HEK293 (cell line): ENCODE measurements at regions not wholly inside any gene's neighbourhood (a gene's known extent, or its start where the extent isn't known, plus 50 kb on each side); places are given as distances from the start of the nearest gene placed in this dataset.

Experiments used
- CTCF ChIA-PET: fragments of 350-600 bp; formaldehyde crosslinking; extraction: SDS; loops from one replicate; lab custom pipeline; 2021; ENCODE audit warnings: antibody characterized with exemption; lab: Yijun Ruan, JAX
- POLR2A ChIA-PET: fragments of 300-600 bp; formaldehyde crosslinking; extraction: SDS; loops from one replicate; lab custom pipeline; 2020; ENCODE audit warnings: antibody characterized with exemption, inconsistent platforms; lab: Yijun Ruan, JAX
- H3K27ac ChIP-seq: fragments of 200-500 bp; sonication (Bioruptor generic); 2 replicates; pipeline ENCODE4 v1.5.1; 2014; ENCODE audit warnings: low read depth, low read length, control low read depth, inconsistent platforms; ENCODE audit errors: extremely low read depth
- H3K36me3 ChIP-seq, 2 experiments: fragments of 200-500 bp in 1 of 2; sonication (Bioruptor generic) in 1 of 2; 1 replicate in 1 of 2; 2 replicates in 1 of 2; pipeline ENCODE4 v1.5.1; 2014 to 2017; ENCODE audit warnings: inconsistent platforms in 2 of 2, low read length in 2 of 2; ENCODE audit not compliant: control insufficient read depth in 2 of 2, insufficient read depth in 1 of 2
- H3K4me1 ChIP-seq: fragments of 200-500 bp; sonication (Bioruptor generic); 2 replicates; pipeline ENCODE4 v1.5.1; 2014; ENCODE audit warnings: mild to moderate bottlenecking, low read length, inconsistent platforms; ENCODE audit not compliant: control insufficient read depth, insufficient read depth
- H3K4me3 ChIP-seq: 2 replicates; pipeline ENCODE4 v1.5.1; 2011; ENCODE audit warnings: low read depth, mild to moderate bottlenecking, control low read depth, low read length, moderate library complexity
- H3K9me3 ChIP-seq: fragments of 200-500 bp; sonication (Bioruptor generic); 2 replicates; pipeline ENCODE4 v1.5.1; 2014; ENCODE audit warnings: low read depth, low read length, inconsistent platforms; ENCODE audit not compliant: control insufficient read depth, insufficient read depth
- ATF2 ChIP-seq: fragments of 450-650 bp; formaldehyde crosslinking; IDR thresholded peaks from 2 replicates; pipeline ENCODE4 v1.5.1; 2016; ENCODE audit warnings: missing biosample characterization, missing genetic modification characterization, low read depth
- HIC1 ChIP-seq: fragments of 450-650 bp; formaldehyde crosslinking; IDR thresholded peaks from 2 replicates; pipeline ENCODE4 v1.5.1; 2016; ENCODE audit warnings: missing biosample characterization, missing genetic modification characterization
- MZF1 ChIP-seq: fragments of 450-650 bp; formaldehyde crosslinking; IDR thresholded peaks from 2 replicates; pipeline ENCODE4 v1.5.1; 2017; ENCODE audit warnings: missing biosample characterization, missing genetic modification characterization, borderline replicate concordance
- SCRT1 ChIP-seq: fragments of 450-650 bp; formaldehyde crosslinking; IDR thresholded peaks from 2 replicates; pipeline ENCODE4 v1.5.1; 2016; ENCODE audit warnings: missing biosample characterization, missing genetic modification characterization, borderline replicate concordance
- ZBTB17 ChIP-seq: fragments of 450-650 bp; formaldehyde crosslinking; IDR thresholded peaks from 2 replicates; pipeline ENCODE4 v1.5.1; 2016; ENCODE audit warnings: missing biosample characterization, missing genetic modification characterization
- ZNF112 ChIP-seq: fragments of 450-650 bp; formaldehyde crosslinking; IDR thresholded peaks from 2 replicates; pipeline ENCODE4 v1.5.0; 2017; ENCODE audit warnings: missing biosample characterization, missing genetic modification characterization
- ZNF114 ChIP-seq: fragments of 450-650 bp; formaldehyde crosslinking; IDR thresholded peaks from 2 replicates; pipeline ENCODE4 v1.5.0; 2017; ENCODE audit warnings: missing biosample characterization, missing genetic modification characterization
- ZNF174 ChIP-seq: fragments of 450-650 bp; formaldehyde crosslinking; IDR thresholded peaks from 2 replicates; pipeline ENCODE4 v1.5.0; 2017; ENCODE audit warnings: missing biosample characterization, mild to moderate bottlenecking, missing genetic modification characterization
- ZNF266 ChIP-seq: fragments of 450-650 bp; formaldehyde crosslinking; IDR thresholded peaks from 2 replicates; pipeline ENCODE4 v1.5.1; 2016; ENCODE audit warnings: missing biosample characterization, missing genetic modification characterization, low read depth
- ZNF302 ChIP-seq: fragments of 450-650 bp; formaldehyde crosslinking; IDR thresholded peaks from 2 replicates; pipeline ENCODE4 v1.5.1; 2016; ENCODE audit warnings: missing biosample characterization, missing genetic modification characterization, low read depth
- ZNF362 ChIP-seq: fragments of 450-650 bp; formaldehyde crosslinking; IDR thresholded peaks from 2 replicates; pipeline ENCODE4 v1.5.1; 2016; ENCODE audit warnings: missing biosample characterization, missing genetic modification characterization
- ZNF37A ChIP-seq: fragments of 450-650 bp; IDR thresholded peaks from 2 replicates; pipeline ENCODE4 v1.5.1; 2018; ENCODE audit warnings: missing biosample characterization, missing genetic modification characterization
- ZNF398 ChIP-seq: fragments of 450-650 bp; formaldehyde crosslinking; IDR thresholded peaks from 2 replicates; pipeline ENCODE4 v1.5.1; 2017; ENCODE audit warnings: missing biosample characterization, missing genetic modification characterization
- ZNF548 ChIP-seq: fragments of 450-650 bp; formaldehyde crosslinking; IDR thresholded peaks from 2 replicates; pipeline ENCODE4 v1.5.1; 2016; ENCODE audit warnings: missing biosample characterization, missing genetic modification characterization
- ZNF580 ChIP-seq: fragments of 450-650 bp; formaldehyde crosslinking; IDR thresholded peaks from 2 replicates; pipeline ENCODE4 v1.5.1; 2016; ENCODE audit warnings: missing biosample characterization, missing genetic modification characterization
- ZNF600 ChIP-seq: fragments of 450-650 bp; formaldehyde crosslinking; IDR thresholded peaks from 2 replicates; pipeline ENCODE4 v1.5.1; 2016; ENCODE audit warnings: missing biosample characterization, missing genetic modification characterization
- ZNF624 ChIP-seq: fragments of 450-650 bp; formaldehyde crosslinking; IDR thresholded peaks from 2 replicates; pipeline ENCODE4 v1.5.1; 2017; ENCODE audit warnings: missing biosample characterization, missing genetic modification characterization
- ZNF626 ChIP-seq: fragments of 450-650 bp; sonication (Bioruptor Pico); formaldehyde crosslinking; IDR thresholded peaks from 2 replicates; pipeline ENCODE4 v1.5.1; 2018; ENCODE audit warnings: missing biosample characterization, missing genetic modification characterization, inconsistent platforms
- ZNF629 ChIP-seq: fragments of 450-650 bp; formaldehyde crosslinking; IDR thresholded peaks from 2 replicates; pipeline ENCODE4 v1.5.1; 2017; ENCODE audit warnings: missing biosample characterization, missing genetic modification characterization
- ZNF654 ChIP-seq: fragments of 450-650 bp; formaldehyde crosslinking; IDR thresholded peaks from 2 replicates; pipeline ENCODE4 v1.5.1; 2016; ENCODE audit warnings: low read depth, missing biosample characterization, missing genetic modification characterization
- ZNF837 ChIP-seq: fragments of 450-650 bp; formaldehyde crosslinking; IDR thresholded peaks from 2 replicates; pipeline ENCODE4 v1.5.1; 2016; ENCODE audit warnings: missing biosample characterization, missing genetic modification characterization
- ZXDB ChIP-seq: fragments of 450-650 bp; formaldehyde crosslinking; IDR thresholded peaks from 2 replicates; pipeline ENCODE4 v1.5.1; 2016; ENCODE audit warnings: missing biosample characterization, missing genetic modification characterization

- H3K4me1 ChIP-seq = no peaks in the 10 kb centered on the region
- H3K27ac ChIP-seq = no peak overlapping the region
- H3K36me3 ChIP-seq = no peaks in the 10 kb centered on the region
- TF ChIP-seq ZNF302 (tag by site-specific recombination) = no peak
- TF ChIP-seq ZNF114 (tag by site-specific recombination) = no peak
- TF ChIP-seq ZNF548 (tag by site-specific recombination) = no peak
- no peak for TF ChIP-seq ATF2 (tag by site-specific recombination)
- TF ChIP-seq HIC1 = no peak
- TF ChIP-seq ZNF112 = no peak
- no peak for TF ChIP-seq ZBTB17 (tag by site-specific recombination)
- TF ChIP-seq ZNF654 = no peak
- TF ChIP-seq ZNF362 (tag by site-specific recombination) = no peak
- no peak for TF ChIP-seq ZNF600 (tag by site-specific recombination)
- TF ChIP-seq ZNF837 (tag by site-specific recombination) = no peak
- no peak for TF ChIP-seq ZNF174 (tag by site-specific recombination)
- TF ChIP-seq ZNF629 = no peak
- TF ChIP-seq ZNF398 (tag by site-specific recombination) = no peak
- TF ChIP-seq MZF1 (tag by site-specific recombination) = no peak
- no peak for TF ChIP-seq ZXDB
- no peak for TF ChIP-seq SCRT1 (tag by site-specific recombination)
- POLR2A ChIA-PET = no interaction called here
- CTCF ChIA-PET = no interaction called here
- H3K9me3 ChIP-seq = no peaks in the 10 kb centered on the region
- no peak overlapping the region for H3K4me3 ChIP-seq
These were observed 72.9 kb upstream of the VRK2 start for GRCh38 chr2:57973621-57974186.

- H3K4me1 ChIP-seq = no peaks in the 10 kb centered on the region
- H3K27ac ChIP-seq = no peak overlapping the region
- POLR2A ChIA-PET = no interaction called here
- no peak for TF ChIP-seq ZNF580 (tag by site-specific recombination)
- no peak for TF ChIP-seq ZNF626
- TF ChIP-seq ZNF266 (tag by site-specific recombination) = no peak
- no peak for TF ChIP-seq ZNF37A
- no peak for TF ChIP-seq ZNF624 (tag by site-specific recombination)
- no peak overlapping the region for H3K4me3 ChIP-seq
- no peaks in the 10 kb centered on the region for H3K9me3 ChIP-seq
- H3K36me3 ChIP-seq = no peaks in the 10 kb centered on the region
- CTCF ChIA-PET = interaction anchor here (0.6 kb wide), 1 partner anchor 10 kb away, joined by 4 read pairs; no protein-coding TSS in a partner anchor
These were observed 67.4 kb upstream of the VRK2 start for GRCh38 chr2:57979158-57979557.
